ENCODE measurements at regions not wholly inside any gene's neighbourhood (a gene's known extent, or its start where the extent isn't known, plus 50 kb on each side); places are given as distances from the start of the nearest gene placed in this dataset.

DNA sequence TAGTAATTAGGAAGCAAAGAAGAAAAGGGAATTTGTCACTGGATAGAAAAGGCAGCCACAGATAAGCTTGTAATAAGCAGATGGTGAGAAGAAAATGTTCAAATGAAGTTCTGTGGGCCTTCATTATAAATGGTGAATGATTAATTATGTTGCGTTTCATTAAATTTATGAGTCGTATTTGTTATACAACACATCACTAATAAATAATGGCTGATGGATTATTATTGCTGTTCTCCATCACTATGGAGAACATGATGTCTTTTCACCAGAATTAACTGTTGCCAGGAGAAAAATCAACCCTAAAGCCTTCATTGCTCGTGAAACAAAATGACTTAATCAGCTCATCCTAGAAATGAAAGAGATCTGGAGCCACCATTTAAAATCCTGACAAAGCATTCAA is 158.5 kb downstream of the BTBD3 start:
- TF ChIP-seq, protein P1, sequence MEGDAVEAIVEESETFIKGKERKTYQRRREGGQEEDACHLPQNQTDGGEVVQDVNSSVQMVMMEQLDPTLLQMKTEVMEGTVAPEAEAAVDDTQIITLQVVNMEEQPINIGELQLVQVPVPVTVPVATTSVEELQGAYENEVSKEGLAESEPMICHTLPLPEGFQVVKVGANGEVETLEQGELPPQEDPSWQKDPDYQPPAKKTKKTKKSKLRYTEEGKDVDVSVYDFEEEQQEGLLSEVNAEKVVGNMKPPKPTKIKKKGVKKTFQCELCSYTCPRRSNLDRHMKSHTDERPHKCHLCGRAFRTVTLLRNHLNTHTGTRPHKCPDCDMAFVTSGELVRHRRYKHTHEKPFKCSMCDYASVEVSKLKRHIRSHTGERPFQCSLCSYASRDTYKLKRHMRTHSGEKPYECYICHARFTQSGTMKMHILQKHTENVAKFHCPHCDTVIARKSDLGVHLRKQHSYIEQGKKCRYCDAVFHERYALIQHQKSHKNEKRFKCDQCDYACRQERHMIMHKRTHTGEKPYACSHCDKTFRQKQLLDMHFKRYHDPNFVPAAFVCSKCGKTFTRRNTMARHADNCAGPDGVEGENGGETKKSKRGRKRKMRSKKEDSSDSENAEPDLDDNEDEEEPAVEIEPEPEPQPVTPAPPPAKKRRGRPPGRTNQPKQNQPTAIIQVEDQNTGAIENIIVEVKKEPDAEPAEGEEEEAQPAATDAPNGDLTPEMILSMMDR (IDR thresholded peaks at IDR 0.05; ENCODE audit: low read depth, low read length, poor library complexity, severe bottlenecking) = no peak
- TF ChIP-seq EZH2phosphoT487 (IDR thresholded peaks at IDR 0.05; ENCODE audit: borderline replicate concordance, low read length) = no peak

Data from DOHH2 (cell line).